Stimulated activated CD4-positive, alpha-beta T cell treated with anti-CD3 and anti-CD28 coated beads, Interleukin-1b, Interleukin-23, amount 100 ng/mL, for 1 hour (primary cell): ENCODE measurements at regions not wholly inside any gene's neighbourhood (a gene's known extent, or its start where the extent isn't known, plus 50 kb on each side); places are given as distances from the start of the nearest gene placed in this dataset.
A peak's percentile ranks its signal among the peaks of the same experiment; 100 is the strongest.

Experiments
- DNase-seq, 2 donors: peaks; one replicate each; pipeline ENCODE4 v3.0.0-alpha.2; 2020; ENCODE audit warnings: low read depth in 2 of 2

GRCh38 chr6:54717849-54718455 lies 128.6 kb upstream of the FAM83B start:
- DNase-seq: peak in 1 of 2 donors; percentile 25

DNA sequence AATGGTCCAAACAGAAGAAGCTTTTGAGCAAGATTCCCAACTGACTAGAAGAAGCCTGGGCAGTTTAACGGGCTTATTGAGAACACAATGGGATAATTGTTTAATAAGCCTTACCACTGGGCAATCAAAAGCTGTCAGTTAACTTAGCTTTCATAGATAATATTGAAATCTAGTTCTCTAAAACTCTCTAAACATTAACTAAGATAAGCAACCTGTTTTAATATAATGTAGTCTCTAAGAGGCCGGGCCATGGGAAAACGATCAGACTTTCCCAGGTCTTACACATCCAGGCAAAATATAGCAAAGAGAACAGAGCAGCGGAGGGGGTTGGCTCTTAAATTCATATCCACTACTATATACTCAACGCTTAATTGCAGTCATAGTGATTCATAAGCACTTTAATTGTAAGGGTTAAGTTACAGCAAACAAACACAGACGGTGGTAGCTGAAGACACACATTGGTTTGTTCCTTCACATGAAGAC lies 128.0 kb upstream of the FAM83B start:
- DNase-seq: no peak

- no peak for DNase-seq
Observed at GRCh38 chr6:54719131-54719530, 127.4 kb upstream of the FAM83B start.

GRCh38 chr6:54719633-54720032 lies 126.9 kb upstream of the FAM83B start:
- no peak for DNase-seq

- DNase-seq: no peak
Observed at GRCh38 chr6:54722328-54722727, 124.2 kb upstream of the FAM83B start.

DNA sequence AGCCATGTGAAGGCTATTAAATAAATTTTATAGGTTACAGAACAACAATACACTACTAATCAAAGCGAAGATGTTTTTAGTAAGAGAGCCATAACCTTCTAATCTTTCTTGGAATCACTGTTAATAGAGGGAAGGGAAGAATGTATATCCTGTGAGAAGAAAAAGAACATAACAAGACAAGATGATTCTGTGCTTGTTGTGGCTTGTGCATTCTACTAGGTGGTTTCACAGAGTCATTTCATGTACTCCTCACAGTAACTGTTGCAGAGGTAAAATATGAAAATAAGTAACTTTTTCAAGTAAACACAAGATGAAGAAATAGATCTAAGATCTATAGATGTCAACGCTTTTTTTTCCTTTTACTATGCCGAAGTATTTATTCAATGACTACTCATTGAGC lies 116.9 kb upstream of the FAM83B start:
- no peak for DNase-seq

GRCh38 chr6:54730767-54731630 lies 115.6 kb upstream of the FAM83B start:
- no peak for DNase-seq

GRCh38 chr6:54737247-54737646 lies 109.3 kb upstream of the FAM83B start:
- no peak for DNase-seq

DNA sequence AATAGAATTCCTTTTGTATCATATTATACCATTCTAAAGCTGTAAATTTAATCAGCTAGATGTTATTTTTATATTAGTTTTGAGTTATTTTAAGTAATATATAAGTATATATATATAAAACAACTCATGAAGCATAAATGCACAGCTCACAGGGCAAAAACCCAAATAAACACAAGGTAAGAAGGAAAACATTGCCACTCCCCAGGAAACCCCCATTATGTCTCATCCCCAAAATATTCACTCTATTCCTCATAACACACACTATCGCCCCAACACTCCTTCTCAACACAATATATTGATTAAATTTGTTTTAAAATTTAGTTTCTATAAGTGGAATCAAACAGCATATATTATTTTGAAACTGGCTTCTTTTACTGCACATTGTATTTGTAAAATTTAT lies 98.6 kb upstream of the FAM83B start:
- DNase-seq: no peak

- DNase-seq: no peak
Observed at GRCh38 chr6:54754406-54754805, 92.2 kb upstream of the FAM83B start.

- DNase-seq: no peak
Observed at GRCh38 chr6:54758340-54758739, 88.2 kb upstream of the FAM83B start.

DNA sequence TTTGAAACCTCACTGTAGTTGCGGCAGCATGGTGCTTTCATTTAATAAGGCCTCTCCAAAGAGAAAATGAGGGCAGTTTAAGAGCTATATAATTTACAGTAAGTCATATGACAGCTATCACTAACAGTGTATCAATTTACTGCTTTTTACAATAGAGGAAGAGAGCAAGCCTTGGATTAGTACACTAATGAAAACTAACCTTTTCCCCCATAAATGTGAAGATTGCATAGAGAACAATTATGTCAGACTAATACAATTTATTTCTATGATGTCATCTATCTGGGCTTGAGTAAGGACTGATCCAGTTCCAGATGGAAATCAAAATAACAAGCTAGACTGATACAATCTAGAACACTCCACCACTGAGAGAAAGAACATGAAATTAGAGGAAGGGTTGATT lies 78.1 kb upstream of the FAM83B start:
- no peak for DNase-seq

- no peak for DNase-seq
Observed at GRCh38 chr6:54770328-54770727, 76.2 kb upstream of the FAM83B start.

DNA sequence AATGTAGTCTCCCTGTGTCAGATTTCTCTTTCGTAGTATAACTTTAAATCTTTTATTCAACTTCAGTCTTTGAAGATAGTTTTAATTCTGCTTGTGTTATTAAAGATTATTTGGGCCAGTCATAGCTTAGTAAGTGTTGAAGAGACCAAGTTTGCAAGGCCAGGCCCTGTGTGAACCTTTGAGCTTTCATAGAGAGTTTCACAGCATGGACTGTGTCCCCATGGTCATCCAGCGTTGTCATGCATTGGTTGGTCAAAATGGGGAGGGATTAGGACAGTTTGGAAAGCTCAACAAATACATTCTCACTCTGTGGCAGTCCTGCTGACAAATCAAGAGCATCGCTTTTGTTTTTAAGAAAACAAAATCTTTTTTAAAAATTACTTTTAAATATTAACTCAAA lies 74.6 kb upstream of the FAM83B start:
- no peak for DNase-seq

GRCh38 chr6:54772610-54773009 lies 74.0 kb upstream of the FAM83B start:
- no peak for DNase-seq

DNA sequence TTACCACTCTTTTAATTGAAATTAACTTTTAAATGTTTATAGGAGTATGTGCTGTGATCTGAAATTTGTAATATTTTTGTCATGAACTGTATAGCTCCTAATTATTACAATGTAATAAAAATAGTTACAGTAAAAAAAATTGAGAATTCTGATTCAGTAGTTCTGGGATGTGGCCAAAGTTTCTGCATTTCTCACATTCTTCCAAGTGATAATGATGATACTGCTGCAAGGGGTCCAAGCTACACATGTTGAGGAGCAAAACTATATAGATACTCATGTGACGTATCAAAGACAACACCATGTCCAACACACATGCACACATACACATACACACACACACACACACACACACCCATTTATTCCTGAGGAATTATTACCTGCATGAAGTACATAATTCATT lies 71.0 kb upstream of the FAM83B start:
- DNase-seq: no peak

GRCh38 chr6:54776891-54777290 lies 69.7 kb upstream of the FAM83B start:
- no peak for DNase-seq

- DNase-seq: no peak
Observed at GRCh38 chr6:54778731-54779130, 67.8 kb upstream of the FAM83B start.

DNA sequence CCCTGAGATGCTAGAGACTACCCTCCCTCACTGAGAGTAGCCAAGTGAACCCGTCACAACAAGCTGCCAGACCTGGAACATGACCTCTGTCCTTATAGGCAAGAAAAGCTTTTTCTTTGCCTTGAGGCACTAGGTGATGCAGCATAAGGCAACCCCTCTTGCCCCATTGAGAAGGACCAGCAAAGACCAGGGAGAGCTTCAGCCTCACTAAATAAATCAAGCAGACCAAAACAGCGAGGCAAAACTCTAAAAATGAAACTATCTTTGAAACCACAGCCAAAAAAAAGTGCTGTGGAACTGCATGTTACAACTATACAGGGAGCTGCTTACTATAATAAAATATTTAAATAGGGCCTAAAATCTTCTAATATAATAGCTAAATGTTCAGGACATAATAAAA lies 62.6 kb upstream of the FAM83B start:
- DNase-seq: no peak

DNA sequence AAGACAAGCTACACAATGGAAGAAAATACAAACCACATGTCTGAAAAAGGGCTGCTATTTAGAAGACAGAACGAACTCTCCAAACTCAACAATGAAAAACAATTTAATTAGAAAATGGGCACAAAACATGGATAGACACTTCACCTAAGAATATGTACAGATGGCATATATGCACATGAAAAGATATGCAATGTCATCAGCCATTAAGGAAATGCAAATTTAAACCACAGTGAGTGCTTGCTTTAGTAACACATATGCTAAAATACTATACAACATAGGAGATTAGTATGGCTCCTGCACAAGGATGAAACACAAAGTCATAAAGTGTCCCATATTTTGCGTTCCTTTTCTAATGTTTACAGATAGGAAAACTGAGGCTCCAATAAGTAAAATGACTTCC lies 60.4 kb upstream of the FAM83B start:
- DNase-seq: no peak

- DNase-seq: no peak
Observed at GRCh38 chr6:54787825-54788224, 58.7 kb upstream of the FAM83B start.
